ENCODE measurements at regions not wholly inside any gene's neighbourhood (a gene's known extent, or its start where the extent isn't known, plus 50 kb on each side); places are given as distances from the start of the nearest gene placed in this dataset.

DNA sequence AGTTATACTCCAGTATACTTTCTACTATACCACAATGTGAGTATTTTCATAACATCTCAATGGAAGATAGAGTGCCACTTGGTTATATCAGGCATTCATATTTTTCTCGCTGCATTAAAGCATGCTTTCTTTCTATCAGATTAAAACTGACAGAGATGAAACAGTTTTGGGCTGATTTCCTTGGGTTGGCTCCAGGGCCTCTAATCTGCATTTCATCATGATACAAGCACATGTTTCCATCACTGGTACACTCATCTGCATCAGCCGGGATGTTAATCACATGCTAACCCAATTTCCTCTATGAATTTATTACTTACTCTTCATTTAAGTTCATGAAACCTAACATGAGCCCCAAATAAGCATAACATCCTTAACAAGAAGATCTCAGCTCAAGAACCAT is 289.0 kb upstream of the DAB1 start:
- TF ChIP-seq, protein P1, sequence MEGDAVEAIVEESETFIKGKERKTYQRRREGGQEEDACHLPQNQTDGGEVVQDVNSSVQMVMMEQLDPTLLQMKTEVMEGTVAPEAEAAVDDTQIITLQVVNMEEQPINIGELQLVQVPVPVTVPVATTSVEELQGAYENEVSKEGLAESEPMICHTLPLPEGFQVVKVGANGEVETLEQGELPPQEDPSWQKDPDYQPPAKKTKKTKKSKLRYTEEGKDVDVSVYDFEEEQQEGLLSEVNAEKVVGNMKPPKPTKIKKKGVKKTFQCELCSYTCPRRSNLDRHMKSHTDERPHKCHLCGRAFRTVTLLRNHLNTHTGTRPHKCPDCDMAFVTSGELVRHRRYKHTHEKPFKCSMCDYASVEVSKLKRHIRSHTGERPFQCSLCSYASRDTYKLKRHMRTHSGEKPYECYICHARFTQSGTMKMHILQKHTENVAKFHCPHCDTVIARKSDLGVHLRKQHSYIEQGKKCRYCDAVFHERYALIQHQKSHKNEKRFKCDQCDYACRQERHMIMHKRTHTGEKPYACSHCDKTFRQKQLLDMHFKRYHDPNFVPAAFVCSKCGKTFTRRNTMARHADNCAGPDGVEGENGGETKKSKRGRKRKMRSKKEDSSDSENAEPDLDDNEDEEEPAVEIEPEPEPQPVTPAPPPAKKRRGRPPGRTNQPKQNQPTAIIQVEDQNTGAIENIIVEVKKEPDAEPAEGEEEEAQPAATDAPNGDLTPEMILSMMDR (conservative IDR thresholded peaks at IDR 0.05 in 1 of 2, IDR thresholded peaks at IDR 0.05 in 1 of 2; ENCODE audit: extremely low read depth in 1 of 2, insufficient read depth in 1 of 2, low read depth in 1 of 2, low read length in 2 of 2), result no peak
- TF ChIP-seq EZH2 (IDR thresholded peaks at IDR 0.05; ENCODE audit: borderline replicate concordance, low read length), result no peak

All from mammary epithelial cell (primary cell).